Endothelial cell of umbilical vein (primary cell): ENCODE measurements at regions not wholly inside any gene's neighbourhood (a gene's known extent, or its start where the extent isn't known, plus 50 kb on each side); places are given as distances from the start of the nearest gene placed in this dataset.

Experiments used
- BruUV-seq: library from RNA; stranded (reverse); fragments of 400-500 nt; replicated peaks from 2 replicates; lab custom pipeline; 2021; lab: Mats Ljungman, UMichigan
- CTCF ChIA-PET: fragments of 300-600, 350-600 bp; sonication (Branson Sonifier 250); formaldehyde crosslinking; loops from one replicate; lab custom pipeline; 2021; ENCODE audit warnings: antibody characterized with exemption, inconsistent platforms; lab: Charles Lee
- POLR2A ChIA-PET: fragments of 300-600, 350-600 bp; sonication (Branson Sonifier 250); formaldehyde crosslinking; loops from one replicate; lab custom pipeline; 2021; ENCODE audit warnings: antibody characterized with exemption, inconsistent platforms; lab: Charles Lee
- DNase-seq: peaks from one replicate; pipeline ENCODE4 v3.0.0-alpha.2; 2011; ENCODE audit warnings: low read depth, low spot score
- FAIRE-seq: peaks from 2 replicates; lab custom pipeline; 2011; peaks lifted over from hg19 to GRCh38; lab: Jason Lieb, UNC
- H2AFZ ChIP-seq: 2 replicates; pipeline ENCODE4 v1.6.0; 2012; ENCODE audit warnings: low read depth, low read length, control low read depth, inconsistent platforms
- H3K27ac ChIP-seq: 2 replicates; pipeline ENCODE4 v1.5.1; 2011; ENCODE audit warnings: low read depth, mild to moderate bottlenecking, control low read depth, low read length, moderate library complexity; ENCODE audit not compliant: insufficient read depth
- H3K27me3 ChIP-seq, 2 experiments: 2 replicates each; pipeline versions ENCODE4 v1.6.0 to v1.6.1; 2011; ENCODE audit warnings: low read length in 2 of 2, mixed read lengths in 1 of 2; ENCODE audit not compliant: control insufficient read depth in 2 of 2, insufficient read depth in 2 of 2
- H3K36me3 ChIP-seq, 2 experiments: 2 replicates in 1 of 2; 3 replicates in 1 of 2; pipeline ENCODE4 v1.5.1; 2011; ENCODE audit warnings: low read length in 2 of 2, mild to moderate bottlenecking in 1 of 2, moderate library complexity in 1 of 2; ENCODE audit not compliant: control insufficient read depth in 2 of 2, insufficient read depth in 2 of 2; ENCODE audit errors: extremely low read depth in 1 of 2
- H3K4me1 ChIP-seq: 3 replicates; pipeline ENCODE4 v1.5.1; 2011; ENCODE audit warnings: mild to moderate bottlenecking, low read length; ENCODE audit not compliant: control insufficient read depth, insufficient read depth; ENCODE audit errors: extremely low read depth
- H3K4me2 ChIP-seq: 2 replicates; pipeline ENCODE4 v1.6.1; 2011; ENCODE audit warnings: low read length, control low read depth, mixed read lengths; ENCODE audit not compliant: insufficient read depth
- H3K4me3 ChIP-seq, 3 experiments: fragments of 200-600 bp in 1 of 3; sonication (generic), shearing (Covaris generic) in 1 of 3; replicated peaks in 1 of 3; 2 replicates each; pipeline ENCODE4 v1.5.1; 2011 to 2016; ENCODE audit warnings: control low read depth in 3 of 3, low read length in 3 of 3, mild to moderate bottlenecking in 2 of 3, inconsistent platforms in 1 of 3, low read depth in 1 of 3, moderate library complexity in 1 of 3; ENCODE audit not compliant: insufficient read depth in 1 of 3
- H3K79me2 ChIP-seq: 2 replicates; pipeline ENCODE4 v1.6.0; 2012; ENCODE audit warnings: low read length, inconsistent platforms; ENCODE audit not compliant: control insufficient read depth, insufficient read depth
- H3K9ac ChIP-seq: replicated peaks from 2 replicates; pipeline ENCODE3; 2011; ENCODE audit warnings: low read length, control low read depth; ENCODE audit not compliant: insufficient read depth; ENCODE audit errors: extremely low read depth
- H3K9me1 ChIP-seq: replicated peaks from 3 replicates; pipeline ENCODE4 v1.6.0; 2011; ENCODE audit warnings: mild to moderate bottlenecking, low read length; ENCODE audit not compliant: control insufficient read depth, insufficient read depth; ENCODE audit errors: extremely low read depth
- H3K9me3 ChIP-seq: replicated peaks from 2 replicates; pipeline ENCODE4 v1.5.1; 2012; ENCODE audit warnings: low read length, inconsistent platforms; ENCODE audit not compliant: control insufficient read depth, insufficient read depth
- H4K20me1 ChIP-seq: replicated peaks from 2 replicates; pipeline ENCODE3; 2011; ENCODE audit warnings: mild to moderate bottlenecking, low read length; ENCODE audit not compliant: control insufficient read depth, insufficient read depth; ENCODE audit errors: extremely low read depth
- EZH2 ChIP-seq: IDR thresholded peaks from 2 replicates; pipeline ENCODE4 v1.6.1; 2012; ENCODE audit warnings: borderline replicate concordance, low read depth, mild to moderate bottlenecking, moderate library complexity, low read length, inconsistent platforms; ENCODE audit not compliant: severe bottlenecking
- FOS ChIP-seq: IDR thresholded peaks from 2 replicates; pipeline ENCODE4 v1.6.1; 2011; ENCODE audit warnings: mild to moderate bottlenecking, low read length, moderate library complexity, borderline replicate concordance; ENCODE audit not compliant: insufficient read depth
- GATA2 ChIP-seq: IDR thresholded peaks from 2 replicates; pipeline ENCODE4 v1.7.0; 2011; ENCODE audit warnings: low read depth, mild to moderate bottlenecking, moderate library complexity, mixed read lengths, low read length; ENCODE audit not compliant: insufficient read length, insufficient read depth
- JUN ChIP-seq: IDR thresholded peaks from 2 replicates; pipeline ENCODE4 v1.6.1; 2011; ENCODE audit warnings: borderline replicate concordance, low read depth; ENCODE audit not compliant: insufficient read length, insufficient read depth
- MYC ChIP-seq: IDR thresholded peaks from one replicate; pipeline ENCODE4 v1.6.1; 2011; ENCODE audit warnings: mild to moderate bottlenecking, low read depth, low read length
- POLR2AphosphoS5 ChIP-seq: IDR thresholded peaks from 2 replicates; pipeline ENCODE4 v1.6.1; 2012; ENCODE audit warnings: low read depth, mild to moderate bottlenecking, control low read depth, low read length, moderate library complexity; ENCODE audit not compliant: insufficient read depth
- dilution Hi-C: fragments of 300-500 bp; cut with MboI; formaldehyde crosslinking; loops from one replicate; pipeline ENCODE4 v1.15.0; 2019; ENCODE audit warnings: low sequenced_read_pairs; ENCODE audit not compliant: extremely low pct_ligation_motif_present
- intact Hi-C: fragments of 100-400 bp; cut with micrococcal nuclease; formaldehyde crosslinking; loops from one replicate; pipeline ENCODE4 v1.10.0; 2022
- TF ChIP-seq, protein P1 (sequence below), 2 donors: IDR thresholded peaks; 1 replicate in 1 of 2; 2 replicates in 1 of 2; pipeline ENCODE4 v1.5.1; 2011; ENCODE audit warnings: low read length in 2 of 2, mild to moderate bottlenecking in 2 of 2, moderate library complexity in 2 of 2, control low read depth in 1 of 2, inconsistent platforms in 1 of 2, low read depth in 1 of 2; ENCODE audit not compliant: insufficient read depth in 1 of 2; ENCODE audit errors: extremely low read depth in 1 of 2

DNA sequence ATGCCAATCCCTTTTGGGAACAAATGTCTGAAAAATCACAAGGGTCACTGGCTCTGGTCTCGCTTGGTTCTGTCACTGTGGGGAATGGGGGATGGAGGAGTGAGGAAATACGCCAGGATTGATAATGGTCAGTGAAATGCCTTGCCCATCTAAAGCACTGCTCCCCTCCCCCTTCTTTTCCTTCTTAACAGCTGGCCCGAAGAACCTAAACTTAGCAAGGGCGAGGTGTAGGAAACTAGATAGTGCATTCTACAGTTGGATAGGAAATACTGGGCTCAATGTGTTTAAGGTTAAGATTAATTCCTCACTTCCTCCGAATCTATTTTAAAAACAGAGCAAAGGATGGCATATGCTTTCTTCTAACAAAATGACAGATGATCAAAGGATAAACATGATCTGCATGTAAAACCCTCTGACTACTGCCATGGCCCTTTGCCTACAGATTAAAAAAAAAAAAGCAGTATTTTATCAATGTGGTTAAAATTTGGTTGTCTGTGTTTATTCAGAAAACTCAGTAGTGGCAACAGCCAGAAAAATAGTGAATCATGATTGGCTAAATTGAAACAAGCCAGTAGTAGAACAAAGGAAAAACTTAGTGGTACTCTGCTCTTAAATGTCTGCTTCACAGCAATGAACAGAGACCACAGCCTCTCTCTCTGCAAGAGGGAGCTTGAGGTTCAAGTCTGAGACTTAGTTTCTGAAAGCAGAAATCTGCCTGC, 86.1 kb upstream of the VAV3 start:
- dilution Hi-C loops: no loop called here
- POLR2A ChIA-PET: no interaction called here
- peak overlapping the region; percentile 13 for H3K27ac ChIP-seq
- H3K36me3 ChIP-seq: no peaks in the 10 kb centered on the region
- DNase-seq: peak; percentile 80
- peak overlapping the region; percentile 60 for H2AFZ ChIP-seq
- peak; percentile 78 for FAIRE-seq
- no peaks in the 10 kb centered on the region for H3K9me1 ChIP-seq
- no peaks in the 10 kb centered on the region for H4K20me1 ChIP-seq
- no peaks in the 10 kb centered on the region for H3K79me2 ChIP-seq
- H3K9ac ChIP-seq: no peak overlapping the region
- H3K4me1 ChIP-seq: peaks cover 18% of the 10 kb centered on the region
- intact Hi-C loops: loop anchor here (1.0 to 2.0 kb wide), 4 partner anchors 74 to 188 kb away; partner anchors contain the start of gene VAV3
- TF ChIP-seq POLR2AphosphoS5 (no peak), MYC (no peak), JUN (peak; percentile 30), GATA2 (peak; percentile 52), EZH2 (no peak), FOS (no peak)
- CTCF ChIA-PET: no interaction called here
- H3K9me3 ChIP-seq: no peaks in the 10 kb centered on the region
- H3K4me2 ChIP-seq: peak overlapping the region; percentile 31
- H3K4me3 ChIP-seq: no peak overlapping the region
- H3K27me3 ChIP-seq: no peaks in the 10 kb centered on the region
- no TSS peak for BruUV-seq

DNA sequence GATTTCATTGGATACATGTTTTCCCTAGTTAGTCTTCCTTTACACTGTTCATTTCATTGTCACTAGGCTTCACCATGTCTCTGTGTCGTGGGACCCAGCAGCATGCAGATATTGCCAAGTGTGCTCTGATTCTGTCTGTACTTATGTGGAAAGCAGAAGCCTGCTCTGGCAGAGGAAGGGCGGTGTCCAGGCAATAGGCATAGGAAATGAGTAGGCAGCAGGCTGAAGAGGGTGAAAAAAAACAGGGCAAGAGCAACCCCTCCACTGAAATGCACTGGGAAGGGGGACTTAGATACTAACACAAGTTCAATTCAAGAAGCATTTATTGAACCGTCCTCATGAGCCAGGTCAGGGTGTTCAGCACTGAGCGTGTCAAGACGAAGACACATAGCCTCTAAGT, 85.2 kb upstream of the VAV3 start:
- peak; percentile 9 for DNase-seq

More for the DNA sequence above, 85.2 kb upstream of the VAV3 start:
- H3K4me2 ChIP-seq: peak overlapping the region; percentile 31
- no TSS peak for BruUV-seq
- no peaks in the 10 kb centered on the region for H3K36me3 ChIP-seq
- ChIA-PET CTCF (no interaction called here), POLR2A (no interaction called here)
- H3K27me3 ChIP-seq: peaks cover 0 to 2% of the 10 kb centered on the region in 2 experiments
- H3K9me1 ChIP-seq: no peaks in the 10 kb centered on the region
- peak; percentile 72 for FAIRE-seq
- H3K9ac ChIP-seq: no peak overlapping the region
- peaks cover 18% of the 10 kb centered on the region for H3K4me1 ChIP-seq
- TF ChIP-seq, protein P1, sequence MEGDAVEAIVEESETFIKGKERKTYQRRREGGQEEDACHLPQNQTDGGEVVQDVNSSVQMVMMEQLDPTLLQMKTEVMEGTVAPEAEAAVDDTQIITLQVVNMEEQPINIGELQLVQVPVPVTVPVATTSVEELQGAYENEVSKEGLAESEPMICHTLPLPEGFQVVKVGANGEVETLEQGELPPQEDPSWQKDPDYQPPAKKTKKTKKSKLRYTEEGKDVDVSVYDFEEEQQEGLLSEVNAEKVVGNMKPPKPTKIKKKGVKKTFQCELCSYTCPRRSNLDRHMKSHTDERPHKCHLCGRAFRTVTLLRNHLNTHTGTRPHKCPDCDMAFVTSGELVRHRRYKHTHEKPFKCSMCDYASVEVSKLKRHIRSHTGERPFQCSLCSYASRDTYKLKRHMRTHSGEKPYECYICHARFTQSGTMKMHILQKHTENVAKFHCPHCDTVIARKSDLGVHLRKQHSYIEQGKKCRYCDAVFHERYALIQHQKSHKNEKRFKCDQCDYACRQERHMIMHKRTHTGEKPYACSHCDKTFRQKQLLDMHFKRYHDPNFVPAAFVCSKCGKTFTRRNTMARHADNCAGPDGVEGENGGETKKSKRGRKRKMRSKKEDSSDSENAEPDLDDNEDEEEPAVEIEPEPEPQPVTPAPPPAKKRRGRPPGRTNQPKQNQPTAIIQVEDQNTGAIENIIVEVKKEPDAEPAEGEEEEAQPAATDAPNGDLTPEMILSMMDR (IDR thresholded peaks at IDR 0.05; ENCODE audit: extremely low read depth in 1 of 2, insufficient read depth in 1 of 2, low read depth in 1 of 2, low read length in 2 of 2): no peak
- TF ChIP-seq FOS: peak; percentile 16
- H3K4me3 ChIP-seq: no peak overlapping the region
- no peaks in the 10 kb centered on the region for H4K20me1 ChIP-seq
- intact Hi-C loops (loop anchor here (2.0 kb wide), 3 partner anchors 75 to 187 kb away; partner anchors contain the start of gene VAV3), dilution Hi-C loops (no loop called here)
- peak overlapping the region; percentile 13 for H3K27ac ChIP-seq
- no peaks in the 10 kb centered on the region for H3K79me2 ChIP-seq
- peak overlapping the region; percentile 33 for H2AFZ ChIP-seq
- no peaks in the 10 kb centered on the region for H3K9me3 ChIP-seq
